Limb (tissue), 2 donors: ENCODE measurements at regions not wholly inside any gene's neighbourhood (a gene's known extent, or its start where the extent isn't known, plus 50 kb on each side); places are given as distances from the start of the nearest gene placed in this dataset.
A peak's percentile ranks its signal among the peaks of the same experiment; 100 is the strongest.

Experiments
- DNase-seq, 2 donors: peaks; one replicate each; pipeline ENCODE4 v3.0.0-alpha.2; 2016; ENCODE audit errors: extremely low spot score in 2 of 2

GRCh38 chr22:22417495-22418162, 90.9 kb downstream of the ZNF280B start:
- DNase-seq, result no peak

DNA sequence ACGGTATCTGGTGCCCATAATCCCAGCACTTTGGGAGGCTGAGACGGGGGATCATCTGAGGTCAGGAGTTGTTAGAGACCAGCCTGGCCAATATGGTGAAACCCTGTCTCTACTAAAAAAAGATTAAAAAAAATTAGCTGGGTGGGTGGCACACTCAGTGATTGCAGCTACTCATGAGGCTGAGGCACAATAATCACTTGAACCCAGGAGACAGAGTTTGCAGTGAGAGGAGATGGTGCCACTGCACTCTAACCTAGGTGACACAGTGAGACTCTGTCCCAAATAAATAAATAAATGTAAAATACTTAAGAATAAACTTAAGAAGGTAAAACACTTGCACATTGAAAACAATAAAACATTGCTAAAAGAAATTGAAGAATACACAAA, 90.4 kb downstream of the ZNF280B start:
- no peak for DNase-seq

GRCh38 chr22:22418957-22419356, 89.6 kb downstream of the ZNF280B start:
- no peak for DNase-seq

DNA sequence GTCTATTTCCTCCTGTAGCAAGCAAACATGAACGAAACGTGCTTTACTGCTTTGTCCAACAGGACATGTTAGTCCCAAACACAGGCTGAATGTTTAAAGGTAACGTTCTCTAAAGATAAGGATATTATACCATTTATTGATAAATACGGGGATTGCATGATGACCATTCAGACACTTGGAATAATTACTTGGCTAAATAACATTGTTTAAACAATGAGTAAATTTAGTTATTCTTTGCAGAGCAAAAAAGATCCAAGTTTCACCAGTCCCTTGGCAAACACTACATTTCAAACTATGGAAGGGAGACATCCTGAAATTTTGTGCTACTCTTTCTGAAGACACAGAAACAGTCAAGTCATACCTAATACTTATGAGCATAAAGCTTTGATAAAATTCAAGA, 88.0 kb downstream of the ZNF280B start:
- DNase-seq, result no peak

DNA sequence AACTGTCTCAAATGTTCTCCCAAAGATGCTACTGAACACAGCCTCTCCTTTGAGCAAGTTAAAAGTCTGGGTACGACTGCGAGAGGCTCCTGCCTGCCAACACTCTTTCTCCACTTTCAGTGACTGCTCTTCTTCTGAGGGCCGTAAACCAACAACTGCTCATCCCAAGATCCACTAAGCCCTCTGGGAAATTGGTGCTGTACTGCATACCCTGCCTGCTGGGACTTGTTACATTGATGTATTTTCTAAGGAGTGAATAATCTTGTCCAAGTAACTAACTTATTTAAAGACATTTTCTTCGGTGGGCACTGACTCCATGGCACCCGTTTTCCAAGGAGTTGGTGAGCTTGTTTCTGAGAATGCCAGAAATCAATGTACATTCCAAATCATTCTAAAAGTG, 87.2 kb downstream of the ZNF280B start:
- DNase-seq, result no peak

DNA sequence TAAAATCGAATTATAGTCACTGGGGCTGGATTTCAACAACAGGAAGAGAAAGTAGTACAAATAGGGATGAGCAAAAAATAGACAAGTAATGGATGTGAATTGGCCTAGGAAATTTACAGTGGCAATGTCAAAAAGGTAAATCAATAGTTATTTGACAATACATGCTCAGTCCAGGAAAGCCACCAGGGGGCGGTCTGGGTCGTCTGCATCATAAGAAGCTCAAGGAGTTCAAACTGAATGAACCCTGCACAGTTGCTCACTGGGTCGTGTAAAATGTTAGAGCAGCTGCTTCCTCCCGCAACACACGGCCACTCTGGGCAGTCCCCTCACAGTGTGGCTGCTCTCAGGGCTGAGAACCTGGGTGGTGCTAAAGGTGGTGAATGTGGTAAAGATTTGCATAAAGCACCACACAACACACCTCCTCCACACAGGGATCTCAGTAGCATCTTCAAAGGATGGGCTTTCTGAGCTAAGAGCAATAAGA, 85.9 kb downstream of the ZNF280B start:
- DNase-seq, result peak; percentile 37 to 70

- no peak for DNase-seq
Observed at GRCh38 chr22:22423681-22424080, 84.9 kb downstream of the ZNF280B start.

DNA sequence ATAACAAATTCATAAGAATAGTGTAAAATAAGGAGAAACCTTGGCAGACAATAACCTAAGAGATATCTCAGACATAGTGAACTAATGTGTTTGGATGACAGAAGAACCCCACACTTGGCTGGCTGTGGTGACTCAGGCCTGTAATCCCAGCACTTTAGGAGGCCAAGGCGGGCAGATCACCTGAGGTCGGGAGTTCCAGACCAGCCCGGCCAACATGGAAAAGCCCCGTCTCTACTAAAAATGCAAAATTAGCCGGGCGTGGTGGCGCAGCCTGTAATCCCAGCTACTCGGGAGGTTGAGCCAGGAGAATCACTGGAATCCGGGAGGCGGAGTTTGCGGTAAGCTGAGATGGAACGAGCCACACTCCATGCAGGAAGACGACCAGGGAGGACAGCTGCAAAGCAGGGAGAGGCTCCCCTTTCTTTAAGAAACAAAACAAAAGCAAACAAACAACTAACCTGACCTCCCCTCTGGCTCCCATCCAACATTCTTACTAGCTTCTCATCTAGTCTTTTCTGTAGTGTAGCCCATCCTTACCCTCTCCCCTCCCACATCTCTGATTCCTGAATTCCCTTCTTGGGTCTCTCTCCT, 84.2 kb downstream of the ZNF280B start:
- peak in 1 of 2 donors; percentile 16 for DNase-seq

GRCh38 chr22:22424956-22425355, 83.6 kb downstream of the ZNF280B start:
- no peak for DNase-seq

- DNase-seq, result peak in 1 of 2 donors; percentile 11
Observed at GRCh38 chr22:22425356-22425755, 83.2 kb downstream of the ZNF280B start.

DNA sequence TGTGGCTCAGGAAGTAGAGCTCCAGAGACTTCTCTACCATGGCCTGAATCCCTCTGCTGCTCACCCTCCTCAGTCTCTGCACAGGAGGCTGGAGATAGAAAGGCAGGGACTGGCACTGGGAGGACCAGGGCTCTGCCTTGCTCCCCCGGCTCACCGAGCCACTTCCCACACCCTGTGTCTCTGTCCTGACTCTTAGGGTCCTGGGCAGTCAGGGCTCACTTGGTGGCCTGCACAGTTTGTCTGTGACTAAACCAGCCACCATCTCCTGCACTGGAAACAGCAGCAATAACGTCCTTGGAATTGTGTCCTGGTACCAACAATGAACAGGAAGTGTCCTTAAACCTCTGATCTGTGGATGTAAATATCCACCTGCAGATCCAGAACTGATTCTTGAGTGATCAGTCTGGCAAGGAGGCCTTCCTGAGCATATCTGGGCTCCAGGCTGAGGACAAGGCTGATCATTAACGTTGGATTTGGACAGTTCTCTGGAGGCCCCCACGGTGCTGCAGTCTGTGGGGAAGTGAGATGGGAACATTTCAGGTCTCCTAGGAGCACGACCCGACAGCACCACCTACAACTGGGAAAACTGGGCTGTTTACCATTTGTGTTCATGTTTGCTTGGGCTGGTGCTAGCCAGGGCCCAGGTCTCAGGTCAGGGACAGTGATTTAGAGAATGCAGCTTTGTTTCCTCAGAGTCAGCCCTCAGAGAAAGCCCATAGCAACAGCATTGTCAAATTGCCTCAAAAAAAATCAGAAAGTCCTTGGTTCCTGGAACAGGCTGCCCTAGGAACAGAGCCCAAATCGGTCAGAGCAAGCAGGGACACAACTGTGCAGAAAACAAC, 82.5 kb downstream of the ZNF280B start:
- DNase-seq, result no peak

DNA sequence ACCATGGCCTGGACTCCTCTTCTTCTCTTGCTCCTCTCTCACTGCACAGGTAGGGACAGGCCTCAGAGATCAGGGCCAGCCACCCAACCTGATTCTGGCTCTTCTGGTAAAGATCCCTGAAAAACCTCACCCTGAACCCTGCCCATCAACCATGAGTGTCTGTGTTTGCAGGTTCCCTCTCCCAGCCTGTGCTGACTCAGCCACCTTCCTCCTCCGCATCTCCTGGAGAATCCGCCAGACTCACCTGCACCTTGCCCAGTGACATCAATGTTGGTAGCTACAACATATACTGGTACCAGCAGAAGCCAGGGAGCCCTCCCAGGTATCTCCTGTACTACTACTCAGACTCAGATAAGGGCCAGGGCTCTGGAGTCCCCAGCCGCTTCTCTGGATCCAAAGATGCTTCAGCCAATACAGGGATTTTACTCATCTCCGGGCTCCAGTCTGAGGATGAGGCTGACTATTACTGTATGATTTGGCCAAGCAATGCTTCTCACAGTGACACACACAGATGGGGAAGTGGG, 80.9 kb downstream of the ZNF280B start:
- DNase-seq, result no peak

DNA sequence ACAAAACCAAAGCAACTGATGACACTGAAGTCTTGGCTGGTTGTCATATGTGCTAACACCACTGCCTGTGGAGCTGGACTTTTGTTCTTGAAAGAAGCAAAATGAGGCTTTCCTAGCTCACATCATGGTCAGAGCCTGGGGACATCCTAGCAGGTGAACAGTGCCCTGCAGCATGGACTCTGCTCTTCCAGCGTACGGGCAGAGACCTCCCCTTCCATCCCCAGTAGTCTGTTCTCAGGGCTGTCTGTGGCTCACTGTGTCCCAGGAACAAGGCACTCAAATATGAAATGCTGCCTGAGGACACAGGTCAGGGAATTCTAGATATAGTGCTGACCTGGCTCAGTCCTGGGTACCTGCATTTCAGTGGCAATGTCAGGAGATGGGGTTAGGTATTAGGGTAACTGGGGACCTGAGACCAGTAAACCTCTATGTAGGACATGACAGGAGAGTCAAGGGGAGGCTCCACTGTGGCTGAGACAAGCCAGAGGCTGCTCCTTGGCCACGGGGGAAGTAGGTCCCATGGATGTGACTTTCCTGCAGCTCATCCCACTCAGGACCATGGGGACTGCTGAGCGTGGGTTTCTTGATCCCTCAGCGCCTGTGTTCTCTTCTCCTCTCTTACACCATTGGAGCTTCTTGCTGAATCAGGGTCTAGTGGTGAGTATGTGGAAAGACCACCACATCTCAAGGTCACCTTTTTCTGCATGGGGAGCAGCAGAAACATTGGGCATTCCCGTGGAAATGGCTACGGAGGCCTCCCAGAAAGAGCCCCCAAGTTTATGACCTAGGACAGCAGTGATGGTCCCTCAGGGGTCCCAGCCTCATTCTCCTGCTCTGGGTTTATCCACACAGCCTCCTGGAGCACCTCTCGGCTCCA, 80.1 kb downstream of the ZNF280B start:
- no peak for DNase-seq

GRCh38 chr22:22429369-22430108, 79.0 kb downstream of the ZNF280B start:
- DNase-seq, result no peak

DNA sequence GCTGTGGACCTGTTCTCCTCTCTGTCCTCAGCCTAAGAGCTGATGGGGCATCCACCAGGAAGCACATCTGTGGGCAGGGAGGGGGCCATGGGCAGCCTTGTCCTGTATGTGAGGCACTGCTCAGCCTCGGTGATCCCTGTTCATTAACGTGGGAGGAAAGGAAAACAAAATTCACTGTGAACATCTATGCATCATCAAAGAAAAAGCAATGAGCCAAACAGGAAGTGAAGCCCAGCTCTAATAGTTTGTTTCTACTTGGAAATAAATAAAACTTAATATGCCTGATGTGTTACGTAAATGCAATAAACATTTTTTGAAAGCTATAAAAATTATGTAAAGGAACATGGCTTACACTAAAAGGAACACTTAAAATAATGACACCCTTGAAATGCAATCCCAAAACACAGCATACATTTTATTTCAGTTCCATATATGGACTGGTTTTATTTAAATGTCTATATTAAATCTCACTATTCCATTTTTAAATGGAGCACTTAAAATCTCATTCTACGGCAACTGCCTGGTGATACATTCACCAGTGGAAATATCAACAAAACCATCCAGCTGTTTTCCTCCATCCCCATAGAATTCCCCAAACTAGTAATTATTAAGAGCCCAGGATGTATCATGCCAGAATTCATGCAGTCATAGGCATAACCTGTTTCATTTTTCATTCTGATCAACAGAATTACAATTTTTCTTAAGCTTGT, 78.3 kb downstream of the ZNF280B start:
- DNase-seq, result no peak

DNA sequence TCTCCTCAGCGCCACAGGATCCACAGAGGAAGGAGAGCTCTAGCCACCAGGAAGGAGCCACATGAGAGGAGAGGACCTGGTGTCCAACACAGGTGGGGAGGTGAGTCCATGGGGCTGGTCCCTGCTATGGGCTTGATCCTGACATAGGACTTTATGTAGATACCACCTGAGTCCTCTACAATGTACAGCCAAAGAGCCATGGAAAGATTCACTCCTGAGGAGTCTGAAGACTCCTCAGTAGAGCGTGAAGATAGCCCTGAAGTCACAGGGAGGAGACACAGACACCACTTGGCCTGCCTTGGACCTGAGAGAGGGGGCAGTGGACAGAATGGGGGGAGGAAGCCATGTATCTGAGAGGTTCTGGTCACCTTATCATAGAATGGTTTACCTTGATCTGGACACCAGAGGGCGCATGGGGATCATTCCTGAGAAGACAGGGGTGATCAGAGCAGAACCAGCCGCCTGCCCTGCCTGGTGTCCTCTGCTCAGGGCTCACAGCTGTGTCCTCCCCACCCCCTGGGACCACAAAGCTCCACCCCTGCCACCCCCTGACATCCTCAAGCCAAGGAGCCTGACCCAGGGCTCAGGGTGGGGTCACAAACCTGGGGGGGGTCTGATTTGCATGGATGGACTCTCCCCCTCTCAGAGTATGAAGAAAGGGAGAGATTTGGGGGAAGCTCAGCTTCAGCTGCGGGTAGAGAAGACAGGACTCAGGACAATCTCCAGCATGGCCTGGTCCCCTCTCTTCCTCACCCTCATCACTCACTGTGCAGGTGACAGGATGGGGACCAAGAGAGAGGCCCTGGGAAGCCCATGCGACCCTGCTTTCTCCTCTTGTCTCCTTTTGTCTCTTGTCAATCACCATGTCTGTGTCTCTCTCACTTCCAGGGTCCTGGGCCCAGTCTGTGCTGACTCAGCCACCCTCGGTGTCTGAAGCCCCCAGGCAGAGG, 77.0 kb downstream of the ZNF280B start:
- DNase-seq, result peak; percentile 53 to 70

DNA sequence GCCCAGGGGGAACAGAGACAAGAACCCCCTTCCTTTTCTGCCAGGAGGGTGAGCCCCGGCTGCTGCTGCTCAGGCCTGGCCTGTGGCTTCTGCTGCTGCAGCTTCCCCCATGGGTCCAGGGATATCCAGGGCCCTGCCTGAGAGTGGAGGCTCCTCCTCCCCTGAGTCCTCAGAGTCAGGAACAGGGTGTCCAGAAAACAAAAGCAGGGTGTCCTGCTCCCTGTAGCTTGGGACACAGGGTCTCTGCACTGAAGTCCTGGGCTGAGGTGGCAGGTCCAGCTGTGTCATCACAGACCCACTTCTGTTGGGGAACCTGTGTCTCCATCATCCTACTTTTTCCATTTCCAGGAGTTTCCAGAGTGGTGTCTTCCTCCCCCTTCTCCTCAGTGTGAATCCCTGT, 76.1 kb downstream of the ZNF280B start:
- no peak for DNase-seq

- DNase-seq, result no peak
Observed at GRCh38 chr22:22432937-22433336, 75.6 kb downstream of the ZNF280B start.

GRCh38 chr22:22433770-22434169, 74.8 kb downstream of the ZNF280B start:
- DNase-seq, result no peak
